ENCODE measurements at regions not wholly inside any gene's neighbourhood (a gene's known extent, or its start where the extent isn't known, plus 50 kb on each side); places are given as distances from the start of the nearest gene placed in this dataset.

GRCh38 chr4:41423117-41423516 lies 114.8 kb upstream of the LIMCH1 start:
- no peak overlapping the region for H3K4me3 ChIP-seq (ENCODE audit: insufficient read depth, low read depth, low read length)
- H3K9me3 ChIP-seq (ENCODE audit: control insufficient read depth, low read length) = no peaks in the 10 kb centered on the region
- no peaks in the 10 kb centered on the region for H3K36me3 ChIP-seq (ENCODE audit: control insufficient read depth, insufficient read depth, low read length)
- H3K27ac ChIP-seq (ENCODE audit: insufficient read depth, low read depth, low read length, poor library complexity, severe bottlenecking) = no peak overlapping the region
- WGBS, 2 experiments = 88 to 96% methylated on average over 3 of the region's 3 CpGs
- peaks cover 14% of the 10 kb centered on the region for H3K4me1 ChIP-seq (ENCODE audit: control insufficient read depth, insufficient read depth, low read length)
- no peaks in the 10 kb centered on the region for H3K27me3 ChIP-seq (ENCODE audit: control insufficient read depth, insufficient read depth, low read length, poor library complexity, severe bottlenecking)

GRCh38 chr4:41424522-41424921 lies 113.4 kb upstream of the LIMCH1 start:
- Histone ChIP-seq H3K36me3 (ENCODE audit: control insufficient read depth, insufficient read depth, low read length) (no peaks in the 10 kb centered on the region), H3K4me1 (ENCODE audit: control insufficient read depth, insufficient read depth, low read length) (peaks cover 17% of the 10 kb centered on the region), H3K27me3 (ENCODE audit: control insufficient read depth, insufficient read depth, low read length, poor library complexity, severe bottlenecking) (no peaks in the 10 kb centered on the region), H3K27ac (ENCODE audit: insufficient read depth, low read depth, low read length, poor library complexity, severe bottlenecking) (no peak overlapping the region), H3K4me3 (ENCODE audit: insufficient read depth, low read depth, low read length) (no peak overlapping the region), H3K9me3 (ENCODE audit: control insufficient read depth, low read length) (no peaks in the 10 kb centered on the region)

- WGBS, 2 experiments = no CpG with 5 or more reads among the region's 1 CpG
These were observed 112.3 kb upstream of the LIMCH1 start for GRCh38 chr4:41425650-41426049.

GRCh38 chr4:41426539-41426938 lies 111.4 kb upstream of the LIMCH1 start:
- H3K36me3 ChIP-seq (ENCODE audit: control insufficient read depth, insufficient read depth, low read length) = no peaks in the 10 kb centered on the region
- H3K27ac ChIP-seq (ENCODE audit: insufficient read depth, low read depth, low read length, poor library complexity, severe bottlenecking) = no peak overlapping the region
- peaks cover 17% of the 10 kb centered on the region for H3K4me1 ChIP-seq (ENCODE audit: control insufficient read depth, insufficient read depth, low read length)
- WGBS, 2 experiments = 87 to 90% methylated on average over 2 of the region's 3 CpGs
- no peak overlapping the region for H3K4me3 ChIP-seq (ENCODE audit: insufficient read depth, low read depth, low read length)
- no peaks in the 10 kb centered on the region for H3K9me3 ChIP-seq (ENCODE audit: control insufficient read depth, low read length)
- no peaks in the 10 kb centered on the region for H3K27me3 ChIP-seq (ENCODE audit: control insufficient read depth, insufficient read depth, low read length, poor library complexity, severe bottlenecking)

More at GRCh38 chr4:41425650-41426049, 112.3 kb upstream of the LIMCH1 start:
- Histone ChIP-seq H3K27me3 (ENCODE audit: control insufficient read depth, insufficient read depth, low read length, poor library complexity, severe bottlenecking) (no peaks in the 10 kb centered on the region), H3K4me3 (ENCODE audit: insufficient read depth, low read depth, low read length) (no peak overlapping the region), H3K27ac (ENCODE audit: insufficient read depth, low read depth, low read length, poor library complexity, severe bottlenecking) (no peak overlapping the region), H3K36me3 (ENCODE audit: control insufficient read depth, insufficient read depth, low read length) (no peaks in the 10 kb centered on the region), H3K4me1 (ENCODE audit: control insufficient read depth, insufficient read depth, low read length) (peaks cover 17% of the 10 kb centered on the region), H3K9me3 (ENCODE audit: control insufficient read depth, low read length) (no peaks in the 10 kb centered on the region)

- Histone ChIP-seq H3K9me3 (ENCODE audit: control insufficient read depth, low read length) (no peaks in the 10 kb centered on the region), H3K36me3 (ENCODE audit: control insufficient read depth, insufficient read depth, low read length) (no peaks in the 10 kb centered on the region), H3K27ac (ENCODE audit: insufficient read depth, low read depth, low read length, poor library complexity, severe bottlenecking) (no peak overlapping the region), H3K4me3 (ENCODE audit: insufficient read depth, low read depth, low read length) (no peak overlapping the region), H3K27me3 (ENCODE audit: control insufficient read depth, insufficient read depth, low read length, poor library complexity, severe bottlenecking) (no peaks in the 10 kb centered on the region), H3K4me1 (ENCODE audit: control insufficient read depth, insufficient read depth, low read length) (peaks cover 24% of the 10 kb centered on the region)
- WGBS, 2 experiments = 82 to 86% methylated on average over 7 of the region's 7 CpGs
These were observed 110.6 kb upstream of the LIMCH1 start for GRCh38 chr4:41427306-41427882.

GRCh38 chr4:41427931-41428600 lies 109.9 kb upstream of the LIMCH1 start:
- Histone ChIP-seq H3K4me1 (ENCODE audit: control insufficient read depth, insufficient read depth, low read length) (peaks cover 31% of the 10 kb centered on the region), H3K27ac (ENCODE audit: insufficient read depth, low read depth, low read length, poor library complexity, severe bottlenecking) (no peak overlapping the region), H3K27me3 (ENCODE audit: control insufficient read depth, insufficient read depth, low read length, poor library complexity, severe bottlenecking) (no peaks in the 10 kb centered on the region), H3K4me3 (ENCODE audit: insufficient read depth, low read depth, low read length) (no peak overlapping the region), H3K9me3 (ENCODE audit: control insufficient read depth, low read length) (no peaks in the 10 kb centered on the region), H3K36me3 (ENCODE audit: control insufficient read depth, insufficient read depth, low read length) (no peaks in the 10 kb centered on the region)
- WGBS, 2 experiments = 64 to 65% methylated on average over 2 of the region's 3 CpGs

- no peaks in the 10 kb centered on the region for H3K9me3 ChIP-seq (ENCODE audit: control insufficient read depth, low read length)
- peaks cover 37% of the 10 kb centered on the region for H3K4me1 ChIP-seq (ENCODE audit: control insufficient read depth, insufficient read depth, low read length)
- H3K4me3 ChIP-seq (ENCODE audit: insufficient read depth, low read depth, low read length) = no peak overlapping the region
- no peaks in the 10 kb centered on the region for H3K27me3 ChIP-seq (ENCODE audit: control insufficient read depth, insufficient read depth, low read length, poor library complexity, severe bottlenecking)
- no peak overlapping the region for H3K27ac ChIP-seq (ENCODE audit: insufficient read depth, low read depth, low read length, poor library complexity, severe bottlenecking)
- 68 to 77% methylated on average over 8 of the region's 8 CpGs for WGBS, 2 experiments
- H3K36me3 ChIP-seq (ENCODE audit: control insufficient read depth, insufficient read depth, low read length) = no peaks in the 10 kb centered on the region
These were observed 109.2 kb upstream of the LIMCH1 start for GRCh38 chr4:41428601-41429279.

- Histone ChIP-seq H3K36me3 (ENCODE audit: control insufficient read depth, insufficient read depth, low read length) (no peaks in the 10 kb centered on the region), H3K9me3 (ENCODE audit: control insufficient read depth, low read length) (no peaks in the 10 kb centered on the region), H3K27me3 (ENCODE audit: control insufficient read depth, insufficient read depth, low read length, poor library complexity, severe bottlenecking) (no peaks in the 10 kb centered on the region), H3K4me3 (ENCODE audit: insufficient read depth, low read depth, low read length) (no peak overlapping the region), H3K4me1 (ENCODE audit: control insufficient read depth, insufficient read depth, low read length) (peaks cover 43% of the 10 kb centered on the region), H3K27ac (ENCODE audit: insufficient read depth, low read depth, low read length, poor library complexity, severe bottlenecking) (no peak overlapping the region)
- WGBS, 2 experiments = 85% methylated on average over 4 to 5 of the region's 5 CpGs
These were observed 108.7 kb upstream of the LIMCH1 start for GRCh38 chr4:41429280-41429669.

- no peak overlapping the region for H3K4me3 ChIP-seq (ENCODE audit: insufficient read depth, low read depth, low read length)
- no peaks in the 10 kb centered on the region for H3K9me3 ChIP-seq (ENCODE audit: control insufficient read depth, low read length)
- H3K27ac ChIP-seq (ENCODE audit: insufficient read depth, low read depth, low read length, poor library complexity, severe bottlenecking) = no peak overlapping the region
- H3K36me3 ChIP-seq (ENCODE audit: control insufficient read depth, insufficient read depth, low read length) = no peaks in the 10 kb centered on the region
- 90 to 91% methylated on average over 1 of the region's 1 CpG for WGBS, 2 experiments
- no peaks in the 10 kb centered on the region for H3K27me3 ChIP-seq (ENCODE audit: control insufficient read depth, insufficient read depth, low read length, poor library complexity, severe bottlenecking)
- peaks cover 43% of the 10 kb centered on the region for H3K4me1 ChIP-seq (ENCODE audit: control insufficient read depth, insufficient read depth, low read length)
These were observed 107.2 kb upstream of the LIMCH1 start for GRCh38 chr4:41430792-41431191.

- H3K27me3 ChIP-seq (ENCODE audit: control insufficient read depth, insufficient read depth, low read length, poor library complexity, severe bottlenecking) = no peaks in the 10 kb centered on the region
- H3K4me3 ChIP-seq (ENCODE audit: insufficient read depth, low read depth, low read length) = no peak overlapping the region
- no peaks in the 10 kb centered on the region for H3K9me3 ChIP-seq (ENCODE audit: control insufficient read depth, low read length)
- no CpG with 5 or more reads among the region's 1 CpG for WGBS, 2 experiments
- H3K4me1 ChIP-seq (ENCODE audit: control insufficient read depth, insufficient read depth, low read length) = peaks cover 44% of the 10 kb centered on the region
- no peaks in the 10 kb centered on the region for H3K36me3 ChIP-seq (ENCODE audit: control insufficient read depth, insufficient read depth, low read length)
- H3K27ac ChIP-seq (ENCODE audit: insufficient read depth, low read depth, low read length, poor library complexity, severe bottlenecking) = no peak overlapping the region
These were observed 106.7 kb upstream of the LIMCH1 start for GRCh38 chr4:41431276-41431675.
